ENCODE measurements at regions not wholly inside any gene's neighbourhood (a gene's known extent, or its start where the extent isn't known, plus 50 kb on each side); places are given as distances from the start of the nearest gene placed in this dataset.

DNA sequence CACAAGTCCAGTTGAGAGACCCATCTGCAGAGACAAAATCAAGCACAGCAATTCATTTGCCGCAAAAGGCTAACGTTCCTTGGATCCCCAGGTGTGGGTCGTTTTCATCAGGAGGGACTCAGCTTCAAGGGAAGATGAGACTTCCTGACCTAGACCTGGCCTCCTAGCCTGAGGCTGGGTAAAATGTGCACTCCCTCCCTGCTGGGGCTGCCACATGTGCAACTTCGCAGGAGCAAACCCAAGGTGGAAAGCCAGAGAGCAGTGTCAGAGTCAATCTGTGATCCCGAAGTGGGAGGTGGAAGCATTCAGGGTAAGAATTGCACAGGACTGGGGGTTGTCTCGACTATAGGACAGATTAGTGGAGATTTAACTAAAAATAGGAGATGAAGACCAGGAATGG lies 164.7 kb upstream of the UMPS start:
- TF ChIP-seq, protein P1, sequence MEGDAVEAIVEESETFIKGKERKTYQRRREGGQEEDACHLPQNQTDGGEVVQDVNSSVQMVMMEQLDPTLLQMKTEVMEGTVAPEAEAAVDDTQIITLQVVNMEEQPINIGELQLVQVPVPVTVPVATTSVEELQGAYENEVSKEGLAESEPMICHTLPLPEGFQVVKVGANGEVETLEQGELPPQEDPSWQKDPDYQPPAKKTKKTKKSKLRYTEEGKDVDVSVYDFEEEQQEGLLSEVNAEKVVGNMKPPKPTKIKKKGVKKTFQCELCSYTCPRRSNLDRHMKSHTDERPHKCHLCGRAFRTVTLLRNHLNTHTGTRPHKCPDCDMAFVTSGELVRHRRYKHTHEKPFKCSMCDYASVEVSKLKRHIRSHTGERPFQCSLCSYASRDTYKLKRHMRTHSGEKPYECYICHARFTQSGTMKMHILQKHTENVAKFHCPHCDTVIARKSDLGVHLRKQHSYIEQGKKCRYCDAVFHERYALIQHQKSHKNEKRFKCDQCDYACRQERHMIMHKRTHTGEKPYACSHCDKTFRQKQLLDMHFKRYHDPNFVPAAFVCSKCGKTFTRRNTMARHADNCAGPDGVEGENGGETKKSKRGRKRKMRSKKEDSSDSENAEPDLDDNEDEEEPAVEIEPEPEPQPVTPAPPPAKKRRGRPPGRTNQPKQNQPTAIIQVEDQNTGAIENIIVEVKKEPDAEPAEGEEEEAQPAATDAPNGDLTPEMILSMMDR (IDR thresholded peaks at IDR 0.05; ENCODE audit: insufficient read depth, missing control alignments), result no peak
- DNase-seq (ENCODE audit: insufficient read length, low spot score) (no peak), FAIRE-seq (no peak)

DNA sequence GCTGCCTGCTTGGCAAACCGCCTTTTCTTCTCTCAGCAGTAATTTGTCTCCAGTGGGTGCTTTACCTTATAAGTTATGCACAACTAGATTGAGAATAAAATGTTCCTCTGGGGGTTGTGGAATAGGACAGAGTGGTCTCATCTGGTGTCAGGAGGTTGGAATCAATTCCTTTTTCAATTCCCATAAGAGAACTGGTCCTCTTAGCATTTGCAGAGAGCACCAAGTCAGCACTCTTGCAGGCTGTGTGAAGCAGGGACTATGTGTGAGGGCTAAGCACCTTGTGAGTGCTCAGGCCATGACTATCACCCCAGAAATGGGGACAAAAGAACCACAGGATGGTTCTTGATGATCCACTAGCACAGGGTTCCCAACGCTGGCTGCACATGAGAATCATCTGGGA lies 163.6 kb upstream of the UMPS start:
- TF ChIP-seq, protein P1 (IDR thresholded peaks at IDR 0.05; ENCODE audit: insufficient read depth, missing control alignments), result no peak
- FAIRE-seq, result no peak
- DNase-seq (ENCODE audit: insufficient read length, low spot score), result no peak

DNA sequence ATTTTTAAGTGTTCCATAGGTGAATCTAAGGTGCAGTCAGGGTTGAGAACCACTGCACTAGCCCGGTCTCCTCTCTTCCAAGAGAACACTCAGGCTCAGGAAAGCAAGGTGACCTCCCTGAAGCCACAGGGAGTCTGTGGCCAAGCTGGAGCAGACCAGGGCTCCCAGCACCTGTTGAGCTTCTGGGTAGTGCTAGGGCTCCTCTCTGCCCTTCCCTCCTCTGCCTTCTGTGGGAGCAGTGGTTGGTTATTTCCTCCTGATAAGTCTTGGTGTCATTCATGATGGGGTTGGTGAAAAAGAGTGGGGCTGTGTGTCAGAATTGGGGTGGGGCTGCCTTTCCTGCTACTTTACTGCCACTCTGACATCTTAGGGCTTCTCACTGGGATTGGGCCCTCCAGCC lies 163.1 kb upstream of the UMPS start:
- FAIRE-seq (no peak), DNase-seq (ENCODE audit: insufficient read length, low spot score) (no peak)
- TF ChIP-seq, protein P1 (IDR thresholded peaks at IDR 0.05; ENCODE audit: insufficient read depth, missing control alignments), result no peak

DNA sequence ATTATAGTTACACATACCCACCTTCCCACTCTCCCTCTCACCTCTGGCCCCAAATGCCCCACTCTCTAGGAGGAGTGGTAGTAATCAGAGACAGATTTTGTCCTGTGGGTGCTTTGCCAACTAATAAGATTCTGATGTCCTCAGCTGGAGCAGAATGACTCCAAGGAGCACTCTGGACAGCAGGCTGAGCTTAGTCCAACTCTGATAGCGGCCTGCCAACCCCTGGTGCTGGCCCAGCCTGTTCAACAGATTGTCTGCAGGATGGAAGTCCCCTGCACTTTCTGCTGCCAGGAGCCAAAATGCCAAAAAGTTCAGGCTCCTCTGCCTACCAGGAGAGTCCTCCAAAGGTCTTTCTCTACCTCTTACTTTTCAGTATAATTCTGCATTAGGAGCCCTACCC lies 160.5 kb upstream of the UMPS start:
- DNase-seq (ENCODE audit: insufficient read length, low spot score) (no peak), FAIRE-seq (no peak)
- TF ChIP-seq, protein P1 (IDR thresholded peaks at IDR 0.05; ENCODE audit: insufficient read depth, missing control alignments), result no peak

DNA sequence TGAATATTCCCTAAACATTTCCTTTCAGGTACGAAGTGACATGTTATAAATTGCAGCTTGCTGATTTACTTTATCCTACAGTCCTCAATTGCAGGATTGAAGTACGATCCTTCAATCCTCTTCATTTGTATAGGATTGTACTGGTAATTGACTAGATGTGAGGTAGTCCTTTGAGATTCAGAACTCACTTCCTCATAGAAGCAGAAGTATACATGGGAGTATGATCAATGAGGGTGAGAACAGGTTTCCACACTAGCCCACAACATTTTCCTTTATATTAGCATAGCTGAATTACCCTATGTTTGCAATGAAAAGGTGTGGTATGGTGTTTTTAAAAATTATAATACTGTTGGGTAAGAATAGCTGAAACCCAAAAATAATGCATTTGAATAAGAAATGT lies 160.0 kb upstream of the UMPS start:
- DNase-seq (ENCODE audit: insufficient read length, low spot score), result no peak
- no peak for FAIRE-seq
- TF ChIP-seq, protein P1 (IDR thresholded peaks at IDR 0.05; ENCODE audit: insufficient read depth, missing control alignments), result no peak

DNA sequence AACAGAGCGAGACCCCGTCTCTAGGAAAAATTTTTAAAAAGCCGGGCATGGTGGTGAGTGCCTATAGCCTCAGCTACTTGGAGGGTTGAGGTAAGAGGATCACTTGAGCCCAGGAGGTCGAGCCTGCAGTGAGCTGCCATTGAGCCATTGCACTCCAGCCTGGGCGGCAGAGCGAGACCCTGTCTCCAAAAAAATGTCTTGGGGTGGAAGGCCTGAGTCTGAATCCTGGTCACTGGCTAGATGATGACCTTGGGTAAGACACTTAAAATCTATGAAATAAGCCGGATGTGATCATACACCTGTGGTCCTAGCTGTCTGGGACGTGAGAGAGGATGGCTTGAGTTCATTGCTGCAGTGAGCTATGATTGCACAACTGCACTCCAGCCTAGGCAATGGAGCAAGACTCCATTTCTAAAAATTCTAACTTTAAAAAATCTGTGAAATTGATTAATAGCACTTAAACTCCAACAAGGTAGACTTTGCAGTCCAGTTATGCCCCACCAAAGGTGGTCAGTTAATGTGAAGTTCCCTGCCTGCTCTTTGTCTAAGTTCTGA lies 157.3 kb upstream of the UMPS start:
- FAIRE-seq (no peak), DNase-seq (ENCODE audit: insufficient read length, low spot score) (no peak)
- TF ChIP-seq, protein P1 (IDR thresholded peaks at IDR 0.05; ENCODE audit: insufficient read depth, missing control alignments), result no peak

DNA sequence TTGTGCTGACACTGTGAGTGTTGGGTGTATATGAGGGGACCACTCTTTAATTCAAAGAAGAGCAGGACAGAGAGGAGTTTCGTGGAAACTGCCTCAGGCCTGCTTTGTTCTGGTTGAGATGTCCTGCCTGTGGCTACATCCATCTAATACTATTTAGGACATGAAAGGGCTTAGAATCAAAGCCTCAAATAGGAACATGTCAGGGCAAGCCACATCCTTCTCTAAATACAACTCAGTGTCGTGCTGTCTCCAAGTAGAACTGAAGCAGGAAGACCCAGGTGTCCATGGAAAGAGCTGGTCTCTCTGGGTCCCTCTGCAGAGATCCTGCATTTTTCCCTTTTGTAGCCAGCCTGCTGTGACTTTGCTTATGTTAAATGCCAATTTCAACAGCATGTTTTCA lies 156.2 kb upstream of the UMPS start:
- TF ChIP-seq, protein P1 (IDR thresholded peaks at IDR 0.05; ENCODE audit: insufficient read depth, missing control alignments), result no peak
- no peak for DNase-seq (ENCODE audit: insufficient read length, low spot score)
- no peak for FAIRE-seq

All from D721Med (cell line).